ENCODE measurements at regions not wholly inside any gene's neighbourhood (a gene's known extent, or its start where the extent isn't known, plus 50 kb on each side); places are given as distances from the start of the nearest gene placed in this dataset.

DNA sequence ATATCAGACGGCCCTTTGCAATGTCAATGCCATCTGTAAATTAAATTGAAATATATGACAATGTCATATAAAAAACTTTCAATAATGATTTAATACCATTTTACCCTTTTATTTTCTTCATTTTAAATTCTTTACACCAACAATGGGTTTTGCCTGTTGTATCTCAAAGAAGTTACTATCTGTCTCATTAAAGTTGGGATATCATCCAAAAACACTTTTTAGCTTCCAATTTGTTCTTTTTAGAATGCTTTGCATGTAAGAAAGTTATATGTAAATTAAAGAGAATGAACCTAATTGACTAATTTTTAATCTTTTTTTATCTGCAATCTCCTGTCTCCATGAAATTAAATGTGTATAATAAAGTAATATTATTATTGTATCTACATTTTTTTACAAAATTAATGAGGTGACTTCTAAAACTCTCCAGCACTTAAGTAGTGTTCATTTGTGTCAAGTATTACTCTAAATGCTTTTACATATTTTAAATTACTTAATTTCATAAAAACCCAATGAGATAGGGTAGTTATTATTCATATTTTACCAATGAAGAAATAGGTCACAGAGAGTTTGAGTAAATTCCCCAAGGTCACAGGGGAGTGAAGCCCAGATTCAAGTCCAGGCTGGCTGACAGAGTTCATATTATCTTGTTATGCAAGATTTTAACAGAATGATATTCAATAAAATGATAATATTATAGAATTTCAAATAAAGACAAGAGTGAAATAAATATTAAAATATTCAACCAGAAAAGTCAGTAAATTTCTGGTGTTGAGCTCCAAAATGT lies 673.0 kb upstream of the FLRT2 start:
- intact Hi-C loops (cut with DNase I) = no loop called here
- TF ChIP-seq, protein P1, sequence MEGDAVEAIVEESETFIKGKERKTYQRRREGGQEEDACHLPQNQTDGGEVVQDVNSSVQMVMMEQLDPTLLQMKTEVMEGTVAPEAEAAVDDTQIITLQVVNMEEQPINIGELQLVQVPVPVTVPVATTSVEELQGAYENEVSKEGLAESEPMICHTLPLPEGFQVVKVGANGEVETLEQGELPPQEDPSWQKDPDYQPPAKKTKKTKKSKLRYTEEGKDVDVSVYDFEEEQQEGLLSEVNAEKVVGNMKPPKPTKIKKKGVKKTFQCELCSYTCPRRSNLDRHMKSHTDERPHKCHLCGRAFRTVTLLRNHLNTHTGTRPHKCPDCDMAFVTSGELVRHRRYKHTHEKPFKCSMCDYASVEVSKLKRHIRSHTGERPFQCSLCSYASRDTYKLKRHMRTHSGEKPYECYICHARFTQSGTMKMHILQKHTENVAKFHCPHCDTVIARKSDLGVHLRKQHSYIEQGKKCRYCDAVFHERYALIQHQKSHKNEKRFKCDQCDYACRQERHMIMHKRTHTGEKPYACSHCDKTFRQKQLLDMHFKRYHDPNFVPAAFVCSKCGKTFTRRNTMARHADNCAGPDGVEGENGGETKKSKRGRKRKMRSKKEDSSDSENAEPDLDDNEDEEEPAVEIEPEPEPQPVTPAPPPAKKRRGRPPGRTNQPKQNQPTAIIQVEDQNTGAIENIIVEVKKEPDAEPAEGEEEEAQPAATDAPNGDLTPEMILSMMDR (IDR thresholded peaks at IDR 0.05; ENCODE audit: borderline replicate concordance, extremely low read depth, insufficient read depth) = no peak
- H3K27ac ChIP-seq (ENCODE audit: low read depth in 2 of 2, low read length in 2 of 2) = no peak overlapping the region
- H3K4me3 ChIP-seq (ENCODE audit: low read length in 3 of 3) = no peak overlapping the region
- no peak for FAIRE-seq
- no peak overlapping the region for H3K9ac ChIP-seq (ENCODE audit: low read length in 3 of 3)
- no peaks in the 10 kb centered on the region for H3K27me3 ChIP-seq (ENCODE audit: control insufficient read depth, insufficient read depth, low read length)
- H3K36me3 ChIP-seq (ENCODE audit: control insufficient read depth in 2 of 3, insufficient read depth in 3 of 3, low read length in 3 of 3) = no peaks in the 10 kb centered on the region
- H3K9me3 ChIP-seq (ENCODE audit: control insufficient read depth in 2 of 3, insufficient read depth in 1 of 3, low read length in 3 of 3) = no peaks in the 10 kb centered on the region
- H3K4me1 ChIP-seq (ENCODE audit: control insufficient read depth in 2 of 3, insufficient read depth in 2 of 3, low read depth in 1 of 3, low read length in 3 of 3) = no peaks in the 10 kb centered on the region
- DNase-seq = no peak

DNA sequence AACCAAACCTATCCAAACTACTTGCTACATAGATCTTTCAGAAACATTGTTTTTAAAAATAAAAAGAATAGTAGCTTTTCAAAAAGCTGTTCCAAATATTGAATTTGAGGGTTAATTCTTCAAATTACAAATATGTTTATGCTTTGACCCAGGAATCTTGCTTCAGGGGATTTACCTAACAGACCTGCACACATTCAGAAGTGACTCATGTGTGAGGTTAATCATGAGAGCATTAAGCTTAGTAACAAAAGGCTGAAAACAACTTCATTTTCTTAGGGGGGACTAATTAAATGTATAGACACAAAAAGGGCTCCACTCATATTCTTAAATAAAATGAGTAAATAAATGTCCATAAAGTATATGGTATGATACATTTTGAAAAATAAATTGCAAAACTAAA lies 672.4 kb upstream of the FLRT2 start:
- FAIRE-seq = no peak
- no peak overlapping the region for H3K9ac ChIP-seq (ENCODE audit: low read length in 3 of 3)

DNA sequence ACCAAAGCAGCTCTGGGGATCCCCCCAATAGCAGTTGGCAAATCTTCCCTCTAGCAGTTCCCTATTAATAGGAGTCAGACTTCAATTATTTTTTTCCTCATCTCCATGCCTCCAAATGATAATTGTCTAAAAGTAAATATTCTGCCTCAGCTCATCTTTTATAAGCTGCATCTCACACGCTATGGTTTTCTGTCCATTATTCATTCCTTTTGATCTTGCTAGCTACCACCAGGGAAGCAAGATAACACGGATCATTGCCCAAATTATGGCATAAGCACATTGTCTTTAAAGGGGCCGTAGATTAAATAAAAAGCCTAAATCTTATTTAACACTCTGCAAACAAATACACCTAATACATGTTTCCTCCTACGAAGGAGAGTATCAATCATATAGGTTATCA lies 670.8 kb upstream of the FLRT2 start:
- no peak for FAIRE-seq
- H3K9me3 ChIP-seq (ENCODE audit: control insufficient read depth in 2 of 3, insufficient read depth in 1 of 3, low read length in 3 of 3) = no peaks in the 10 kb centered on the region
- DNase-seq = no peak
- H3K27me3 ChIP-seq (ENCODE audit: control insufficient read depth, insufficient read depth, low read length) = no peaks in the 10 kb centered on the region
- H3K36me3 ChIP-seq (ENCODE audit: control insufficient read depth in 2 of 3, insufficient read depth in 3 of 3, low read length in 3 of 3) = no peaks in the 10 kb centered on the region
- intact Hi-C loops (cut with DNase I) = no loop called here
- H3K9ac ChIP-seq (ENCODE audit: low read length in 3 of 3) = no peak overlapping the region
- no peak overlapping the region for H3K27ac ChIP-seq (ENCODE audit: low read depth in 2 of 2, low read length in 2 of 2)
- H3K4me1 ChIP-seq (ENCODE audit: control insufficient read depth in 2 of 3, insufficient read depth in 2 of 3, low read depth in 1 of 3, low read length in 3 of 3) = no peaks in the 10 kb centered on the region
- no peak overlapping the region for H3K4me3 ChIP-seq (ENCODE audit: low read length in 3 of 3)
- TF ChIP-seq, protein P1 (IDR thresholded peaks at IDR 0.05; ENCODE audit: borderline replicate concordance, extremely low read depth, insufficient read depth) = no peak

More for the DNA sequence above, 672.4 kb upstream of the FLRT2 start:
- Histone ChIP-seq H3K36me3 (ENCODE audit: control insufficient read depth in 2 of 3, insufficient read depth in 3 of 3, low read length in 3 of 3) (no peaks in the 10 kb centered on the region), H3K4me3 (ENCODE audit: low read length in 3 of 3) (no peak overlapping the region), H3K9me3 (ENCODE audit: control insufficient read depth in 2 of 3, insufficient read depth in 1 of 3, low read length in 3 of 3) (no peaks in the 10 kb centered on the region), H3K27me3 (ENCODE audit: control insufficient read depth, insufficient read depth, low read length) (no peaks in the 10 kb centered on the region), H3K4me1 (ENCODE audit: control insufficient read depth in 2 of 3, insufficient read depth in 2 of 3, low read depth in 1 of 3, low read length in 3 of 3) (no peaks in the 10 kb centered on the region), H3K27ac (ENCODE audit: low read depth in 2 of 2, low read length in 2 of 2) (no peak overlapping the region)
- intact Hi-C loops (cut with DNase I) = no loop called here
- DNase-seq = peak in 2 of 5 donors; percentile 5 to 24
- TF ChIP-seq, protein P1 (IDR thresholded peaks at IDR 0.05; ENCODE audit: borderline replicate concordance, extremely low read depth, insufficient read depth) = no peak

All from kidney (tissue), 13 donors.